MV-4-11 (cell line): ENCODE measurements at regions not wholly inside any gene's neighbourhood (a gene's known extent, or its start where the extent isn't known, plus 50 kb on each side); places are given as distances from the start of the nearest gene placed in this dataset.

Source experiments
- DNase-seq: peaks from one replicate; lab custom pipeline; 2025; lab: John Stamatoyannopoulos, UW

DNA sequence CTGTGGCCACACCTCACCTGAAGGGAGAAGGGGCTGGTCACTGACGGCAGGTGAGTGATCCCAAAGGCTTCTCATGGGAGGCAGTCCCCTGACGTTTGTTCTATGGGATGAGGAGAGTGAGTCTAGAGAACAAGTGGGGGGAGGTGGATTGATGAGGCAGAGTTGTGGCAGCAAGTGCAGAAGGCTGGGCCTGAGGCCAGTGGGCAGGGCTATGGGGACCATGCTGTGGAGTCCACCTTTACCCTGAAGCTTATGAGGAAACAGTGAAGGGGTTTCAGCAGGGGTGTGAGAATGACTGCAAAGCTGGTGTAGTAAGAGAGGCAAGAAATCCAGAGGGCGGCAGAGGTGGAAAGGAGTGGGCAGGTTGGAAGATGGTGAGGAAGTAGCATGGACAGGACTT lies 96.9 kb upstream of the PFN2 start:
- no peak for DNase-seq

DNA sequence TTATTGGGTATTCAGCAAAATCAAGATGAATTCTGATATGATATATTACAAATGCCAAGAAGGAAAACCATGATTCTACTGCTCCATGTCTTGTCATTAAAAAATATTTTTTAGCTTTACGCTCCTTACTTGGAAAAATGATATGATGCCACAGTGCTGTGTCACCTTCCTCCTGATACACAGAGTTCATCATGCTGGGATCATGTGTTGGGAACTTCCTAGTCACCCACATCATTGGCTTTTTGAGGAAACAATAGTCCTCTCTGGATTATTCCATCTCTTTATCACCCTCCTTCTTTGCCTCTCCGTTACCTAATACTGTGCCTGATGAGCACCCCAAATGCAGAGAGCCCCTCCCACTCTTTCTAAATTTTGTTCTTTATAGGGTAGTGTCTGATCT lies 94.3 kb upstream of the PFN2 start:
- no peak for DNase-seq

DNA sequence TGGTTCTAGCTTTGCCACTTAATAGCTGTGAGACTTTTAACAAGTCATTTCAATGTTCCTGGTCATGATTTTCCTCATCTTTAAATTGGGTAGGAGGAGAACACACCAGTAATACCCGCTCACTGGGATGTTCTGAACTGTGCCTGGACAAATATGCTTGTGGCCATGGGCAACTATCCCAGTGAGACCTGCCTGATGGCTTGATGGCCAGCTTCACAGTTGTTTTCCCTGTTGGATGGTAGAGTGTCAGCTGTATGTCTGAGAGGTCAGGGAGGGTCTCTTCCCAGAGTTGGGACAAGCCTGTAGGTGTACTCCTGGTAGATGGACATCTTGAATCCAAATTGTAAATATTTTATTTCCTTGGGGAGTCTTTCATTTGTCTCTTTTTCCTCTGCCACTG lies 92.5 kb upstream of the PFN2 start:
- DNase-seq: no peak

DNA sequence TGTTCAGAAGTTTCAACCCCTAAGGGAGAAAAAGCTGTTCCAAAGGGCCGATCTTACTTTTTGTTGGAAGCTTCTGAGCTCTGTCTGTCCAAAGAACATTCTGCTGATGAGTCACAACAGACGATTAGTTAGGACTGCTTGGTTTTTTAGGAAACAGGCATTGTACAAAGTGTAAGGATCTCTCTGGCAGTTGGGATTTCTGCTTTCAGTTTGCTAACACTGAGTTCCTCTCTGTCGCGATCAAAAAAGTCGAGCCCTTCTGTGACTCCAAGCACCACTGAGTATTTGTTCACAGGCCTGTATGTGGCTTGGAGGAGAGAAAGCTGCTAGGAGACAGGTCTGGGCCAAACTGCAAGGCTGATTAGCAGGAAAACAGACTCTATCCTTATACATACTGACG lies 91.8 kb upstream of the PFN2 start:
- DNase-seq: no peak

DNA sequence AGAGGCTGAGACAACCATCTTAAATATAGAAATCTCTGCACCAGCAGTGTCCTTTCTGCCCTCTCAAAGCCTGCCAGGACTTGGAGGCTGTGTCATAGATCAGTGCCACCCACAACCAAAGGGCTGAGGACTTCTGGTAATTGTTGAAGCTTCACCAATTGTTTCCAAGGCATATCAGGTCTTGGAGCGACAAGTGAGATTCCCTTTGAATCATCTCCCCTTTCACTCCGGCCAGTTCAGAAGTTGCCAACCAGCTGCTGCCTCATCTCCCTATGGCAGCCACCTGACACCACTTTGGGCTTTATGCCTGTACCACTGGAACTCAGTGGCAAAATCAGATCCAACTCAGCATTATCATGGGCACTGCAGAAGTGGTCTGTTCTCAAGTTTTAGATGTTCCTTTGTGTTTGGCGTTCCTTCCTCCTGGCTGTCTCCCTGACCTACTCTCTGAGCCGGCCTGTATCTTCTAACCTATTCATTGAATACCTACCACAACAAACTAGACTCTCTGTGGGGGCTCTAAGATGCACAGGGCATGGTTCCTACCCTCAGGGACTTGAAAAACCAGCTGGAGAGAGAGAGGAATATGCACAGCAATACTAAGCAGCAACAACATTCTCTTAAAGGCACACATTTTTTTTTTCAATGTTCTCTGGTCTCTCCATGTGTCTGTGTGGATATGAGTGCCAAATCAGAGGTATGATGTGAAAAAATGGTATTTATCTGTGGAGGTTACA lies 90.8 kb upstream of the PFN2 start:
- DNase-seq: no peak

DNA sequence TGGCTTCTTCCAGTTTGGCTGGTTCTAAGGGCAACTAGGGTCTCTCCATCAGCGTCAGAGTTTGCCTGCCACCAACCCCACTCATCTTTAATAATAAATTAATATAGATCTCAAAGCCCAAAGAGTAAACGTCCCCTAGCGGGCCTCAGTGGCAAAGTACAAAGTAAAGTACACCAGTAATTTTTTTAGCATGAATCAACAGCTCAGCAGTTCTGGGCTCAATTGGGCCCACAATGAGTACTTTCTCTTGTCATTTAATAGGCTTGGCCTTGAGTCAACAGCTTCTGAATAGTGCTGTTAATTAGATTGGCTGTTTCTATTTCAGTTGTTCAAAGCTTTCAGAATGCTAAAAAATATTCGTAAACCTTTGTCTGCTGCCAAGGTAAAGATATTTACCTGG lies 89.0 kb upstream of the PFN2 start:
- no peak for DNase-seq

DNA sequence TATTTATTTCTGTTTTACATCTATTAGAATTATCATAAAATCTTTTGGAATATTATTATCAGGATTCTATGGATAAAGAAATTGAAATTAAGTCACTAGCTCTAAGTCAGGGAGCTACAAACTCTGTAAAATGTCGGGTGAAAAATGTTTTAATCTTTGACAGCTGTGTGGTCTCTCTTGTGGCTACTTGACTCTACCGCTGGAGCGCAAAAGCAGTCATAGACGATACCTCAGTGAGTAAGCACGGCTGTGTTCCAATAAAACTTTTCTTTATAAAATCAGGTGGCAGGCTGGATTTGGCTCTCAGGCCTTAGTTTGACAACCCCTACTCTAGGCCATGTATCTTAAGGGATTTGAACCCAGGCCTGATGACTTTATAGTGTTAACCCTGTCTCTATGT lies 88.5 kb upstream of the PFN2 start:
- no peak for DNase-seq

DNA sequence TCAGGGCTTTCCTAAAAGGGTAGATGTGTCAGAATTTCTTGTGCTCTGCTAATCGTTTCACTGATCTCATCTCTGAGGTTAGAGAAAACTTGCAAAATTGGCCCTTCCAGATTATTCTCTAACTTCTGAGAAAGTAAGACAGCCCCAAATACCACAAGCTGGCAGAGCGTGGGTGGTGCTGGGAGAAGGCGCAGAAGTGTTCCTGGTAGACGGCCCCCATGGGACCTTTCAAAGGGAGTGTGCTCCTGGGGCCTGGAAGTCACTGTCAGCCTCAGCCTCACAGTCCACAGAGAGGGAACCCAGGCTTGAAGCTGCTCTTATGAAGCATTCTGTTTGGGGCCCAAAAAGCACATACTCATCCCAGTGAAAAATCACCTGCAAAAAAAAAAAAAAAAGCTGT lies 86.5 kb upstream of the PFN2 start:
- no peak for DNase-seq

DNA sequence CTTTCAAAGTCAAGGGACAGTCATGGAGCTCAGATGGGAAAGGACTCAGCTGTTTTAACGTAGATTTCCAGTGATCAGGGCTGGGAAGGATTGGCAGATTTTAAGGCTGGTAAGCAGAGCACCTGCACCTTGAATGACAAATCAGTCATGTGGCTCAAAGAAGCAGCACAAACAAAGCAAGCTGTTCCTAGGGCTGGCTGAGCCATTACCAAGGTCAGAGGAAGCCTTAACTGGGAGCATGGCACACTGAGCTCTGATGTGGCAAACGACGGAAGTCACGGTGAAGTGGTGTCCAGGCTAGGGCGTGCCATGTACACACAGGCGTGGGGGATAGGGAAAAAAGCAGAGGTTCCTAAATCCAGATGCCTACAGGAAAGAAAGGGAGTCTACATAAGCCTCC lies 84.6 kb upstream of the PFN2 start:
- no peak for DNase-seq

DNA sequence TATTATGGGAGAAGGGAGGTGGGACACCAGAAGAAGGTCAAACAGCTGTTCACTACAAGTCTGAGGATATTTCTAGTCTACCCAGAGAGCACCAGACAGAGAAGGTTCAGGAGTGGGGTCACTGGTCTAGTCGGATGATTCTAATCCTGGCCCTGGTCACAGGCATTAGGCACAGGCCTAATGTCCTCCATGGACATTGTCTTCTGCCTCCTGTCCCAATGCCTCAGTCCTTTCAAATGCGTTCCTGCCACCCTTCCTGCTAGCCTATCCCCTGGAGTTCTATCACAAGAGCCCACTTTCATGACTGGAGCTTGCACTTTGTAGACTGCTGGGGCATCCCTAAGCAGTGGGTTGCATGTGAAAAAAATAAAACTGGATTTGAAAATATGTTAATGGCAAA lies 83.9 kb upstream of the PFN2 start:
- no peak for DNase-seq

DNA sequence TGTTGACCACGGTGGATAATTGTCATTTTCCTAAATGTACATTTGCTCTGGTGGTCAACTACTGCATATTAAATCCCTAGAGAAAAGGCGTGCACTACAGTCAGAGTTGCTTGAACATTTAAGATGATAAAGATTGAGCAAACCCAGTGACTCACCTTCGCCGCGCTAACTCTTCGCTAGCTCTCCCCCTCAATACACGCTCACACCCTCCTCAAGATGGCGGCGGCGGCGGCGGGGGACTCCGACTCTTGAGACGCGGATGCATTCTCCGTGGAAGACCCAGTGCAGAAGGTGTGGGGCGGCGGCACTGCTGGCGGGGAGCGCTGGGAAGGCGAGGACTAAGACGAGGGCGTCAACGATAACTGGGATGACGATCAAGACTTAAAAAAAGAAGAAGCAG lies 79.8 kb upstream of the PFN2 start:
- DNase-seq: peak; percentile 35

DNA sequence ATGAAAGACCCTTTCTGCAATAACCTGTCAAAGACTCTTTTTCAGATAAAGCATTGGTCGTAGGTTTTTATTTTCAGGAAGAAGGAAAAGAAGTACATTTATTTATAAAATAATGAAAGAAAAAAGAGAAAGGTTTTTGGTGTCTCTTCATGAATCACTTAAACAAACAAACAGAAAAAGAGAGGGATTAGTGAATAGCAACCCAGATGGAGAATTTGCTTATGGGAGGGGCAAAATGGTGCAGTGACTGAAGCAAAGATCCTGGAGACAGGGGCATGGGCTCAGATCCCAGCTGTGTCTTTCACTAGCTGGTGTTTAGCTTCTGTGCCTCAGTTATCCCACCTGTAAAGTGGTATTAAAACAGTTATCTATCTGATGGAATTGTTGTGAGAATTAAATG lies 78.6 kb upstream of the PFN2 start:
- no peak for DNase-seq

DNA sequence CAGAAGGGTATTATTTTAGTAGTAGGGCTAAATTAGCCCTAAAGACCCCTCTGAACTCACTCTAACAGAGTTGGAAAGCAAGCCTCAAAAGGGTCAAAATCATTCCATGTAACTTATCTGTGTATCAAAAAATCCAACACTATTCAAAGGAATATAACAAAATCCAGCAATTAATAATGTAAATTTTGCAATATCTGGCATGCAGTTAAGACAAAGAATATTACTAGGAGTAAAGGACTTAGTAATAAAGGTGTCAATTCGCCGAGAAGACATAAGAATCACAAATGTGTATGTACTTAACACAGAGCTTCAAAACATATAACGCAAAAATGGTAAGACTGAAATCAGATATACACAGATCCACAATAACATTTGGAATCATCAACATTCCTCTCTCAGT lies 71.2 kb upstream of the PFN2 start:
- no peak for DNase-seq

DNA sequence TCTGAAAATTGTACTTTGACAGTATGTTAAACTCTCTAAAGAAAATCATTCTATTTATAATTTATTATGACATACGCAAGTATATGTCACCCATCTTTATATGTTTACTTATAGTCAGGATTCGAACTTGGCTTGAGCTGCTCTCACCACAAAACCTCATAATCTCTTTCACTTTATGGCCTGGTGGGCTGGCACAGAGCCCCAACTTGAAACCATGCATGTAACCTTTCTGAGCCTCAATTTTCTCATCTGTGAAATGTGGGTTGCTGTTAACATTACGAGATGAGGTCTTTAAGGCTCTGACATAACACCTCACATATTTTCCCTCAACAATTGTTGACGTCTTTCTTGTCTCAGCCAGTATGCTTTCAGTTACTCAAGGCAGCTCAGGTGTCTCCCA lies 69.4 kb upstream of the PFN2 start:
- DNase-seq: no peak

DNA sequence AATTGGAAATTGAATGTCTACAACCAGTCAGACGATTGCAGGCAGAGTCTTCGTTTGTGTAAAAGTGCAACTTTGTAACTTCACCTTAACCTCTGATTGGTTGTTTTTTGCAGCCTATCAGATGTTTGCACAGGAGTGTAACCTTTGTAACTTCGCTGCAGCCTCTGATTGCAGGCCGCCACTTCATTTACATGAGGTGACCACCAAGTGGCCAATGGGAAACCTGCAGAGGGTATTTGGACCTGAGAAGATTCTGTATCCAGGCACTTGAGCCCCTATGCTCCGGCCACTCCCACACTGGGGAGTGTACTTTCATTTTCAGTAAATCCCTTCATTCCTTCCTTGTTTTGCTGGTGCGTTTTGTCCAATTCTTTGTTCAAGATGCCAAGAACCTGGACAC lies 68.1 kb upstream of the PFN2 start:
- DNase-seq: no peak

DNA sequence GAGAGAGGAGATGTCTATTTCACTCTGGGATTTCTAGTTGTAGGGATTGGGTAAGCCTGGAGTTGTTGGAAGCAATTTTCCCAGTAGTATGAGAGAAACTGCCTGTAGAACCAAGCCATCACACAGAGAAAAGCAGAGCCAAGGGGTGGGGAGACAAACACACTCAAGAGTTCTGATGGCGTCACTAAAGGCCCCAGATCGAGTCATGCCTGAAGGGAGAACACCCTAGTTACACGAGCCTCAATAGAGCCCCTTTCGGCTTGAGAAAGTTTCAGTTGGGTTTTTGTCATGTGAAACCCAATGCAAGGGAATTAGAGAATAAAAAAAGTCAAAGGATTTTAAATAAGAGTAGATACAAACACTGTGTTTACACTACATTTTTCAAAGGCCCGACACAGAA lies 66.1 kb upstream of the PFN2 start:
- DNase-seq: no peak

DNA sequence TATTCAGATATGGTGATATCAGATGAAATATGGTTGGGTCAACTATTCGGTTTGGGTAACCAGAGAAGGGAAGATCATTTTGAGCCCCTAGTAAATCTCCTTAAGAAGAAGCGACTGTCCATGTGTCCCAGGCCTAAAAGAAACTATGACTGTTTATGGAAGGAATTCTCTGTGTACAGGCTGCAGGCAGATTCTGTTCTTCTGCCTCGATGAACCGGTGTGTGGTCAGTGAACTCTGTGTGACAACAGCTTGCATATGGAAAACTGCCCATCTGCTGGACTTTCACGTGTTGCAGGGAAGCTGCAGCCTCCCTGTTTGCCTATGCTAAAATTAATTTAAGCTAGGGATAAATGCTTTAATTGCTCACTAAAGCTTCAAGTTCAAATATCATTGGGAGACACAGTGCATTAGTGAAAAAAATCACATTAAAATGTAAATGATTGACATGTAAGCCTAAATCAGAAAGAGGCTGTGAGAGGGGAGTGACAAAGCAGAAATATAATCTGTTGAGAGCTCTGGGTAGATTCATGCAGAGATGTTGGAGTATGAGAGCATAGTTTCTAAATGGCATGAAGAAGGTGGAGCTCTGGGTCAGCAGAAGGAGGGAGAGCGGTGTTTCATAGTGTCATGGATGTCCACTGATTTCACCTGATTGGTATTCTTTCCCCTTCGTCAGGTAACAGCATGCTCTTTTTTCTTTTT lies 65.4 kb upstream of the PFN2 start:
- DNase-seq: no peak

DNA sequence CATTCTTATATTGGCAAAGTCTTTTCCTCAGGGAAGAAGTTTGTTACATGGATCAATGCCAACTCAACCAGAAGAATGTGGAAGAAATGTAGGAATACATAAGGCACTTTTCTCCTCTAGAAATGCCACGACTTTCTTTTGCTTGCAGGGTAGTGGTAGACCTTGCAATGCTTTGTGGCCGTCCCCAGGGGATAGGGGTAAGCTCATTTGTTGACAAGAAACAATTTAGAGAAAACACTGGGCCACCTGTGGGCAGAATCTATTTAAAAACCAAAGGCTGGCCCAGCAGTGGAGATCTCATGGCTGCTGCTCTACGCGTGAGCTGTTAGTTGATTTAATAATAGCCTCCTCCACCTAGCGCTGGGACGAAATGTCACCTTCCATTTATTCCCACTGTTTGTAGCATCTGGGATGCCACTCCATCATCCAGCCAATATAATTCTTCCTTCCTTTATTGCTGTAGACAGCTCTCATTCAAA lies 64.6 kb upstream of the PFN2 start:
- DNase-seq: no peak

DNA sequence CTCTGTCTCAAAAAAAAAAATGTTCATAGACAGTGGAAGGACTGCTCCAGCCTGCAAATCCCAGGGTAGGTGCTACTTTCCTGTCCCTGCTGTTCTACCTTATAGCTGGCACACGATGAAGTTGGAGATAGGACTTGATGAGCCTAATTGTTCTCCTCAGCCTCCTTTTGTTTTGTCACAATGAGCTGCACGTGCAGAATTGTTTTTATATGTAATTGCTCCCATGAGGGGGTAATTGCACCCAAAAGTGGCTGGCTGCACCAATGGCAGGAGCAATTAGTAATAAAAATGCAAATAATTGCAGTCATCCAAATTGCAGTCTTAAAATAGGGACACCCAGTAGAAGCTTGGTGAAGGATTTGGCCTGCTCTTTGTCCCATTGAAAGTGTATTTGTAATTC lies 63.0 kb upstream of the PFN2 start:
- no peak for DNase-seq

DNA sequence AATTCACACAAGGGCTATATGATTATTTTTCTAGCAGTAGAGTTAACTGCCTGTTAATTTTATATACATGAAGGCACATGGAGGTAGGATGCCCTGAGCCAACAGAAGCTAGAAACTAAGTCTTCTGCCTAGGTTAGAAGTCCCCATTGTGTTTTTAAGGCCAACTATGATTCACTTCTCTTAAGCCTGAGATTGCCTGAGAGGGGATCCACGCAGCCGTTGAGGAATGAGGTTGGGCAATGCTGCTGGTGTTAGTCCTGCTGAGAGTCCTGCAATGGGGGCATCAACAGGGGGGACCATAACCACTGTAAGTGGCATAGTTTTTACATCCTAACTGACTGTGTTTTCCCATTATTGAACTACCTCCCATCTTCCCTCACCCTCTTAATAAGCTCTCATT lies 60.1 kb upstream of the PFN2 start:
- DNase-seq: no peak

DNA sequence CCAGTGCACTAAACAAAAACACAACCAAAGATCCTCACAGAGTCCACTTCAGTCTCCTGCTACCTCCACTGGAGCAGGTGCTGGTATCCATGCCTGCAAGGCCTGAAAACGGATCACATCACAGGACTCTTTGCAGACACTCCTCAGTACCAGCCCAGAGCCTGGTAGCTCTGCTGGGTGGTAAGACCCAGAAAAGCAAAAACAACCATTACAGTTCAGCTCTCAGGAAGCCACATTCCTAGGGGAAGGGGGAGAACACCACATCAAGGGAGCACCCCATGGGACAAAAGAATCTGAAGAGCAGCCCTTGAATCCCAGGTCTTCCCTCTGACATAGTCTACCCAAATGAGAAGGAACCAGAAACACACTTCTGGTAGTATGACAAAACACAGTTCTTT lies 52.5 kb upstream of the PFN2 start:
- DNase-seq: no peak

DNA sequence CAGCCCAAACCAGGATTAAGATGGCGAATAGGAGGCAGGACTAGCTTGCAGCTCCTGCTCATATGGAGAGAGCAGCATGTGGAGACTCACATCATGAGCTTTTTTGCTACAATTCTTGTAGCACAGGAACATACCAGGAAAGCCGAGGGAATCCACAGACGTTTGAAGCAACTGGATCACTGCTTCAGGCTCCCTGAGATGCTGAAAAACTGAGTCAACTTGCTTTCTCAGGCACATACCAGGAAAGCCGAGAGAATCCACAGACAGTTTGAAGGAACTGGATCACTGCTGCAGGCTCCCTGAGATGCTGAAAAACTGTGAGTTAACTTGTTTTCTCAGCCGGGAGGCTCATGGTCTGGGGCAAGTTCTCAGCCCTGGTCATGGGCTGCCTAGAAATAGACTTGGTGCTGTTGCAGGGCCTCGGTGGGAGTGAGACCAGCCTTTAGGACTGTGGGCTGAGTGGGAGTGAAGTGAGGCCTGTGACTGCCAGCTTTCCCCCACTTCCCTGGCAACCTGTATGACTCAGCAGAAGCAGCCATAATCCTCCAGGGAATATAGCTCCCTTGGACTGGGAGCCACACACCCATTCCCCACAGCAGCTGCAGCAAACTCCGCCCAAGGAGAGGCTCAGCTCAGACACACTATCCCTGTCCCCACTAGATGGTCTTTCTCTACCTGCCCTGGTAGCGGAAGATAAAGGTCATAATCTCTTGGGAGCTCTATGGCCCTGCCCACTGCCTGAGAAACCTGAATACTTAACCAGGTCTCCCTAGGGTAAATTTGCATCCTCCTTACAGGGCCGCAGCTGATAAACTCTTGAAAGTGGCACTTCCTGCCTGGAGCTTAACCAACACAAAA lies 51.9 kb upstream of the PFN2 start:
- DNase-seq: no peak

DNA sequence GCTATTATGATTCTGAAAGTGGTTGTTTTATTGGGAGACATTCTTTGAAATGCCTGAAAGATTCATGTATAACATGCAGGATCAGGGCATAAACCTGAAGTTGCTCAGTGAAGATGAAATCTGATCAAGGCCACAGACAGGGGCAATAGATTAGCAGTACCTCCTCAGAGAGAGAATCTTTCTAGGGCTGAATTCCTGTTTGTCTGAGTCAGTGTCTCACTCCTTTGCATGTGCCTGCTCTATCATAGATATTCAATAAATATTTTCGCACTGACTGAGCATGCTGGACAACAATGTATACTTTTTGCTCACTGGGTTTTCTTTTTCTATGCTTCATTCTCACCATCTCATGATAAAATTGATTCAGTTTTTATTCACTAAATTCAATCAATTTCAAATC lies 49.8 kb upstream of the PFN2 start:
- DNase-seq: no peak
